Mesendoderm (in vitro differentiated cells): ENCODE measurements at regions not wholly inside any gene's neighbourhood (a gene's known extent, or its start where the extent isn't known, plus 50 kb on each side); places are given as distances from the start of the nearest gene placed in this dataset.

ENCODE experiments used
- DNase-seq: peaks from one replicate; pipeline ENCODE4 v3.0.0; 2013
- H2AK5ac ChIP-seq: 2 replicates; pipeline ENCODE4 v1.6.1; 2013; ENCODE audit warnings: low read length, inconsistent platforms
- H2BK120ac ChIP-seq: 2 replicates; pipeline ENCODE4 v1.6.1; 2013; ENCODE audit warnings: low read depth, mild to moderate bottlenecking, low read length, moderate library complexity, mixed read lengths
- H2BK15ac ChIP-seq: replicated peaks from 2 replicates; pipeline ENCODE4 v1.6.1; 2013; ENCODE audit warnings: low read depth, mild to moderate bottlenecking, moderate library complexity
- H2BK5ac ChIP-seq: 2 replicates; pipeline ENCODE4 v1.6.1; 2013; ENCODE audit warnings: low read length, inconsistent platforms
- H3K18ac ChIP-seq: 2 replicates; pipeline ENCODE4 v1.6.1; 2013; ENCODE audit warnings: mild to moderate bottlenecking, low read length, mixed read lengths
- H3K23ac ChIP-seq: one replicate; pipeline ENCODE4 v1.6.1; 2013; ENCODE audit warnings: low read length
- H3K27ac ChIP-seq: 2 replicates; pipeline ENCODE4 v1.5.1; 2013; ENCODE audit warnings: low read depth, mild to moderate bottlenecking, inconsistent platforms, low read length, moderate library complexity
- H3K27me3 ChIP-seq: 2 replicates; pipeline ENCODE4 v1.6.1; 2013; ENCODE audit warnings: low read length, control low read depth, mild to moderate bottlenecking, inconsistent platforms; ENCODE audit not compliant: insufficient read depth, poor library complexity
- H3K36me3 ChIP-seq: 2 replicates; pipeline ENCODE4 v1.6.1; 2013; ENCODE audit warnings: low read length, inconsistent platforms; ENCODE audit not compliant: control insufficient read depth, insufficient read depth
- H3K4ac ChIP-seq: one replicate; pipeline ENCODE4 v1.6.1; 2013; ENCODE audit warnings: low read depth, mild to moderate bottlenecking, low read length, moderate library complexity
- H3K4me1 ChIP-seq: 2 replicates; pipeline ENCODE4 v1.6.1; 2013; ENCODE audit warnings: low read depth, low read length, inconsistent platforms; ENCODE audit not compliant: control insufficient read depth
- H3K4me2 ChIP-seq: 2 replicates; pipeline ENCODE4 v1.6.1; 2013; ENCODE audit warnings: low read length
- H3K4me3 ChIP-seq: 2 replicates; pipeline ENCODE4 v1.5.1; 2013; ENCODE audit warnings: mild to moderate bottlenecking, low read length
- H3K56ac ChIP-seq: one replicate; pipeline ENCODE4 v1.6.1; 2013; ENCODE audit warnings: low read length
- H3K79me1 ChIP-seq: 2 replicates; pipeline ENCODE4 v1.6.1; 2013; ENCODE audit warnings: low read length, inconsistent platforms
- H3K79me2 ChIP-seq: 2 replicates; pipeline ENCODE4 v1.6.1; 2013; ENCODE audit warnings: mild to moderate bottlenecking, low read length; ENCODE audit not compliant: control insufficient read depth, insufficient read depth
- H3K9ac ChIP-seq: 2 replicates; pipeline ENCODE4 v1.6.1; 2013; ENCODE audit warnings: low read length, inconsistent platforms
- H4K5ac ChIP-seq: one replicate; pipeline ENCODE4 v1.6.1; 2013; ENCODE audit warnings: low read length
- H4K8ac ChIP-seq: one replicate; pipeline ENCODE4 v1.6.1; 2013; ENCODE audit warnings: low read depth, mild to moderate bottlenecking, control low read depth, low read length, moderate library complexity
- WGBS: extraction: QIAGEN DNeasy Blood & Tissue Kit; methylation state at CpG from one replicate; pipeline ENCODE4 v1.1.7; 2013; ENCODE audit warnings: low lambda C conversion rate, missing lambda C conversion rate; ENCODE audit not compliant: insufficient coverage; ENCODE audit errors: extremely low coverage; 5-methylcytosine and 5-hydroxymethylcytosine counted together

GRCh38 chr13:111403266-111403665, 82.8 kb downstream of the TEX29 start:
- no CpG with 5 or more reads among the region's 10 CpGs for WGBS
- Histone ChIP-seq H3K23ac (no peak overlapping the region), H3K4ac (no peak overlapping the region), H3K4me1 (no peaks in the 10 kb centered on the region), H4K8ac (no peak overlapping the region), H2BK120ac (no peak overlapping the region), H3K79me2 (no peaks in the 10 kb centered on the region), H2BK5ac (no peak overlapping the region), H3K56ac (no peak overlapping the region), H2BK15ac (no peak overlapping the region), H3K4me3 (no peak overlapping the region), H3K27me3 (no peaks in the 10 kb centered on the region), H3K79me1 (no peaks in the 10 kb centered on the region), H4K5ac (no peak overlapping the region), H3K27ac (no peak overlapping the region), H2AK5ac (no peak overlapping the region), H3K36me3 (no peaks in the 10 kb centered on the region), H3K4me2 (no peak overlapping the region), H3K18ac (no peak overlapping the region), H3K9ac (no peak overlapping the region)
- no peak for DNase-seq

GRCh38 chr13:111404746-111405145, 84.3 kb downstream of the TEX29 start:
- H3K27ac ChIP-seq: no peak overlapping the region
- no peak overlapping the region for H3K4ac ChIP-seq
- H4K5ac ChIP-seq: no peak overlapping the region
- H3K4me3 ChIP-seq: no peak overlapping the region
- H3K4me2 ChIP-seq: no peak overlapping the region
- H2BK15ac ChIP-seq: no peak overlapping the region
- H3K27me3 ChIP-seq: no peaks in the 10 kb centered on the region
- H4K8ac ChIP-seq: no peak overlapping the region
- H3K4me1 ChIP-seq: no peaks in the 10 kb centered on the region
- H3K9ac ChIP-seq: no peak overlapping the region
- no peak overlapping the region for H3K23ac ChIP-seq
- H3K79me2 ChIP-seq: no peaks in the 10 kb centered on the region
- H3K18ac ChIP-seq: no peak overlapping the region
- WGBS: no CpG with 5 or more reads among the region's 12 CpGs
- no peak overlapping the region for H2AK5ac ChIP-seq
- no peak overlapping the region for H2BK5ac ChIP-seq
- no peaks in the 10 kb centered on the region for H3K36me3 ChIP-seq
- H3K56ac ChIP-seq: no peak overlapping the region
- H3K79me1 ChIP-seq: no peaks in the 10 kb centered on the region
- DNase-seq: no peak
- H2BK120ac ChIP-seq: no peak overlapping the region

GRCh38 chr13:111406636-111407035, 86.2 kb downstream of the TEX29 start:
- Histone ChIP-seq H3K4ac (no peak overlapping the region), H4K5ac (no peak overlapping the region), H3K27ac (no peak overlapping the region), H3K4me2 (no peak overlapping the region), H3K18ac (no peak overlapping the region), H3K4me1 (no peaks in the 10 kb centered on the region), H3K79me2 (no peaks in the 10 kb centered on the region), H3K9ac (no peak overlapping the region), H3K56ac (no peak overlapping the region), H3K4me3 (no peak overlapping the region), H3K36me3 (no peaks in the 10 kb centered on the region), H3K79me1 (no peaks in the 10 kb centered on the region), H2BK15ac (no peak overlapping the region), H2AK5ac (no peak overlapping the region), H4K8ac (no peak overlapping the region), H3K27me3 (no peaks in the 10 kb centered on the region), H2BK120ac (no peak overlapping the region), H3K23ac (no peak overlapping the region), H2BK5ac (no peak overlapping the region)
- WGBS: no CpG with 5 or more reads among the region's 3 CpGs
- DNase-seq: no peak

- Histone ChIP-seq H4K8ac (no peak overlapping the region), H2BK5ac (no peak overlapping the region), H3K27ac (no peak overlapping the region), H3K79me2 (no peaks in the 10 kb centered on the region), H3K4me2 (no peak overlapping the region), H3K79me1 (no peaks in the 10 kb centered on the region), H4K5ac (no peak overlapping the region), H3K23ac (no peak overlapping the region), H3K18ac (no peak overlapping the region), H2BK120ac (no peak overlapping the region), H3K36me3 (no peaks in the 10 kb centered on the region), H2BK15ac (no peak overlapping the region), H3K56ac (no peak overlapping the region), H3K4me1 (no peaks in the 10 kb centered on the region), H3K27me3 (no peaks in the 10 kb centered on the region), H3K4ac (no peak overlapping the region), H2AK5ac (no peak overlapping the region), H3K9ac (no peak overlapping the region), H3K4me3 (no peak overlapping the region)
- no CpG with 5 or more reads among the region's 23 CpGs for WGBS
- no peak for DNase-seq
Observed at GRCh38 chr13:111407381-111408131, 87.1 kb downstream of the TEX29 start.

- H2BK5ac ChIP-seq: no peak overlapping the region
- no peak overlapping the region for H3K27ac ChIP-seq
- H3K4me1 ChIP-seq: no peaks in the 10 kb centered on the region
- no peaks in the 10 kb centered on the region for H3K79me1 ChIP-seq
- no peak overlapping the region for H2AK5ac ChIP-seq
- H3K27me3 ChIP-seq: no peaks in the 10 kb centered on the region
- no peak overlapping the region for H4K8ac ChIP-seq
- no peak overlapping the region for H3K18ac ChIP-seq
- DNase-seq: no peak
- H3K4me2 ChIP-seq: no peak overlapping the region
- whole genome bisulfite sequencing: no CpG with 5 or more reads among the region's 10 CpGs
- no peak overlapping the region for H3K56ac ChIP-seq
- no peak overlapping the region for H3K9ac ChIP-seq
- no peak overlapping the region for H3K23ac ChIP-seq
- H4K5ac ChIP-seq: no peak overlapping the region
- H3K36me3 ChIP-seq: no peaks in the 10 kb centered on the region
- H2BK120ac ChIP-seq: no peak overlapping the region
- no peak overlapping the region for H3K4ac ChIP-seq
- no peaks in the 10 kb centered on the region for H3K79me2 ChIP-seq
- H3K4me3 ChIP-seq: no peak overlapping the region
- no peak overlapping the region for H2BK15ac ChIP-seq
Observed at GRCh38 chr13:111409413-111409812, 89.0 kb downstream of the TEX29 start.
